ENCODE measurements at regions not wholly inside any gene's neighbourhood (a gene's known extent, or its start where the extent isn't known, plus 50 kb on each side); places are given as distances from the start of the nearest gene placed in this dataset.

- Mint-ChIP-seq H3K27me3 (peaks cover 46% of the 10 kb centered on the region), H3K4me1 (ENCODE audit: low read depth) (no peaks in the 10 kb centered on the region), H3K27ac (no peak overlapping the region), H3K9me3 (no peaks in the 10 kb centered on the region), H3K4me3 (no peak overlapping the region), H3K36me3 (ENCODE audit: low read depth) (no peaks in the 10 kb centered on the region)
Observed at GRCh38 chr20:62575976-62576722, 66.2 kb upstream of the SLCO4A1 start.

DNA sequence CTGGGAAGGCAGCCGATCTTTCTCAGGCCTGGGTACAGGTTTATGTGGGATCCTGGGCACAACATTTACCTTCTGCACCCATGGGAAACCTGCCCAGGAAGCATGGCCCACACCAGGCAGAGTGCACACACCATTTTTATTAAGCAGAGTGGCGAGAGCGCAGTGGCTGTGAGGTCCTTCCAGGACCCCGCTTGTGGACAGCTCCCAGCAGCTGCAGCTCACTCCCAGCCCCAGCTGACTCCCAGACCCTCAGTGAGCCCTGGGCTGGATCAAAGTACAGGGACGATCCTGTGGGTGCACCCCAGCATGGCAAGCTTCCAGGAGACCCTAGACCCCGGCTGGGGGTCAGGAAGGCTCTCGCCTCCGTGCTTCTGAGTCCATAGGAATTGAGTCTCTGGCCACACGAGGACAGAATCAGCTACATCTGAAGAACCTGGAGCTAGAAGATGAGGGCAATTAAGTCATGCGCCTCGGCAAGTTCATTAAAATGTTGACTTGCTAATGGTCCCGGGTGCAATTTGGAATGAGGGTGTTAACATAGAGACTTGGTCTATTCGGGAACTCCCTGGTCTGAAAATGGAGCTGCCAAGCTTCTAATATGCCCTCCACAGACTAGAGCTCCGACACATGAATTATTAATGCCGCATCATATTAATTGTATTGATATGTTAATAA, 65.4 kb upstream of the SLCO4A1 start:
- H3K9me3 Mint-ChIP-seq = no peaks in the 10 kb centered on the region
- H3K36me3 Mint-ChIP-seq (ENCODE audit: low read depth) = no peaks in the 10 kb centered on the region
- H3K4me1 Mint-ChIP-seq (ENCODE audit: low read depth) = no peaks in the 10 kb centered on the region
- H3K4me3 Mint-ChIP-seq = no peak overlapping the region
- H3K27ac Mint-ChIP-seq = no peak overlapping the region
- H3K27me3 Mint-ChIP-seq = peaks cover 51% of the 10 kb centered on the region

GRCh38 chr20:62577490-62577836, 64.8 kb upstream of the SLCO4A1 start:
- H3K4me1 Mint-ChIP-seq (ENCODE audit: low read depth) = no peaks in the 10 kb centered on the region
- H3K9me3 Mint-ChIP-seq = no peaks in the 10 kb centered on the region
- H3K27ac Mint-ChIP-seq = no peak overlapping the region
- H3K27me3 Mint-ChIP-seq = peaks cover 51% of the 10 kb centered on the region
- no peak overlapping the region for H3K4me3 Mint-ChIP-seq
- no peaks in the 10 kb centered on the region for H3K36me3 Mint-ChIP-seq (ENCODE audit: low read depth)

DNA sequence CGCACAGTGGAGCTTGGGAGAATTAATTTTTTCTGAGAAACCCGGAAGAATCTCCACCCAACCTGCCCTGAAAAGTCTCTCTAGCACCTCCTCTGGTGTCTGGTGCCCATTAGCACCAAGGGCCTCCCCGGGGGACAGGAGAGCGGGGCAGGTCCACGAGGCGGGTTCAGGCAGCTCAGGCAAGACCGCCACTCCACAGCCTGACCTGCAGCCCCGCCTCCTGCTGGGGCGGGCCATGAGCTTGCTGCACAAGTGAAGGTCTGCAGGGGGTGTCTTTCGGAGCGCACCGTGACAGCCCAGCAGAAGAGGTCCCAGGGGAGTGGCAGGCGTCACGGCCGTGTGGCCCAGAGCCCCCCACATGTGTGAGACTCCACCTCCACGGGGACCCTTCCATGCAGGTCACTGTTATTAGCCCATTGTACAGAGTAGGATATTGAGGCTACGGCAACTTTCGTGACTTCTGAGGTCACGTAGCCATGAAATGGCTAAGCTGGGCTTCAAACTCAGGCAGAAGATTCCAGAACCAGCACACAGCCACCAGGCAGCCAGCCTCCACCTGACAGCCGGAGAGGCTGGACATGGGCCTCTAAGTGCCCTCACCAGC, 63.9 kb upstream of the SLCO4A1 start:
- H3K9me3 Mint-ChIP-seq = no peaks in the 10 kb centered on the region
- H3K36me3 Mint-ChIP-seq (ENCODE audit: low read depth) = no peaks in the 10 kb centered on the region
- H3K27ac Mint-ChIP-seq = no peak overlapping the region
- H3K4me3 Mint-ChIP-seq = no peak overlapping the region
- H3K27me3 Mint-ChIP-seq = peaks cover 53% of the 10 kb centered on the region
- no peaks in the 10 kb centered on the region for H3K4me1 Mint-ChIP-seq (ENCODE audit: low read depth)

DNA sequence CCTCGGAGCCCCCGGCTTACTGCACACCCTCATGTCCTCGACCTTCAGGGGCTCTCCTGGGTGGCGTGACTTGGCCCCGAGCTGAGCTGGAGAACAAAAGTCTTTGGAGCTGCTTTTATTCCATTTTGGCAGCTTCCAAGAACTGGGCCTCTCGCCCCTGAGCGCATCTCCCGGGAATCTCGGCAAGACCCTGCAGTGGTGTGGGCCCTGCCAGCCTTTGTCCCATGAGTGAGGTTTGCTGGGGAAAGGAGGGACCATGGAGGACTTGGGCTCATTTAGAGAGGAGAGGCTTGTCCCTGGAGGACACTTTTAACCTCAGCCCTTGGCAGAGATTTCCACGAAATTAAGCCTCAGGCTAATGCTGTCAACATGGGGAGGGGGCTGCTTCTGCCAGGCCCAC, 62.3 kb upstream of the SLCO4A1 start:
- H3K4me1 Mint-ChIP-seq (ENCODE audit: low read depth) = no peaks in the 10 kb centered on the region
- H3K27me3 Mint-ChIP-seq = peaks cover 52% of the 10 kb centered on the region
- H3K27ac Mint-ChIP-seq = no peak overlapping the region
- no peak overlapping the region for H3K4me3 Mint-ChIP-seq
- H3K36me3 Mint-ChIP-seq (ENCODE audit: low read depth) = no peaks in the 10 kb centered on the region
- H3K9me3 Mint-ChIP-seq = no peaks in the 10 kb centered on the region

- H3K27me3 Mint-ChIP-seq = peaks cover 56% of the 10 kb centered on the region
- no peaks in the 10 kb centered on the region for H3K36me3 Mint-ChIP-seq (ENCODE audit: low read depth)
- no peaks in the 10 kb centered on the region for H3K4me1 Mint-ChIP-seq (ENCODE audit: low read depth)
- H3K27ac Mint-ChIP-seq = no peak overlapping the region
- H3K4me3 Mint-ChIP-seq = no peak overlapping the region
- no peaks in the 10 kb centered on the region for H3K9me3 Mint-ChIP-seq
Observed at GRCh38 chr20:62580733-62581132, 61.6 kb upstream of the SLCO4A1 start.

- no peak overlapping the region for H3K4me3 Mint-ChIP-seq
- H3K9me3 Mint-ChIP-seq = no peaks in the 10 kb centered on the region
- H3K27ac Mint-ChIP-seq = no peak overlapping the region
- no peaks in the 10 kb centered on the region for H3K36me3 Mint-ChIP-seq (ENCODE audit: low read depth)
- H3K4me1 Mint-ChIP-seq (ENCODE audit: low read depth) = no peaks in the 10 kb centered on the region
- peaks cover 56% of the 10 kb centered on the region for H3K27me3 Mint-ChIP-seq
Observed at GRCh38 chr20:62581308-62581707, 61.0 kb upstream of the SLCO4A1 start.

- H3K36me3 Mint-ChIP-seq (ENCODE audit: low read depth) = no peaks in the 10 kb centered on the region
- H3K4me1 Mint-ChIP-seq (ENCODE audit: low read depth) = no peaks in the 10 kb centered on the region
- no peak overlapping the region for H3K27ac Mint-ChIP-seq
- peaks cover 53% of the 10 kb centered on the region for H3K27me3 Mint-ChIP-seq
- no peaks in the 10 kb centered on the region for H3K9me3 Mint-ChIP-seq
- no peak overlapping the region for H3K4me3 Mint-ChIP-seq
Observed at GRCh38 chr20:62581806-62582205, 60.5 kb upstream of the SLCO4A1 start.

GRCh38 chr20:62583424-62583920, 58.8 kb upstream of the SLCO4A1 start:
- H3K4me1 Mint-ChIP-seq (ENCODE audit: low read depth) = no peaks in the 10 kb centered on the region
- H3K9me3 Mint-ChIP-seq = no peaks in the 10 kb centered on the region
- no peaks in the 10 kb centered on the region for H3K36me3 Mint-ChIP-seq (ENCODE audit: low read depth)
- no peak overlapping the region for H3K4me3 Mint-ChIP-seq
- H3K27me3 Mint-ChIP-seq = peaks cover 46% of the 10 kb centered on the region
- no peak overlapping the region for H3K27ac Mint-ChIP-seq

DNA sequence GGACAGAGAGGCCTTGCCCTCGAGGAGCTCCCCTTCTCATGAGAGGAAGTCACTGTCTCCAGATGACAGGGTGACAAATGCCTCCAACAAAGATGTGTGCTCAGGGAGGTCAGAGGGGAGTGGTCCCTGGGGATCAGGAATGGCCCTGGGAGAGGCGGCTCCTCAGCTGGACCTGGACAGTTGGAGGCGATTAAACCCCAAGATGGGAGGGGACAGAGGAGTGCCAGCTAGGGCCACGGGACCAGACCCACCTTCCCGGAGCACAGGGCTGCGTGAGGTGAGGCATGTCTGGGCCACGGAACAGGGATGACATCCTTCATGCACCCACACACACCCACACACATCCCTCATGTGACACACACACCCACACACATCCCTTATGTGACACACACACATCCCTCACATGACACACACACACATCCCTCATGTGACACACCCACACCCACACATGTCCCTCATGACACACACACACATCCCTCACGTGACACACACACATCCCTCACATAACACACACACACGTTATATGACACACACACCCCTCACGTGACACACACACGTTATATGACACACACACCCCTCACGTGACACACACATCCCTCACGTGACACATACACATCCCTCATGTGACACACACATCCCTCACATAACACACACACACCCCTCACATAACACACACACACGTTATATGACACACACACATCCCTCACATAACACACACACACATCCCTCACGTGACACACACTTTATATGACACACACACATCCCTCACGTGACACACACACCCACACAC, 57.4 kb upstream of the SLCO4A1 start:
- Mint-ChIP-seq H3K27me3 (peaks cover 32% of the 10 kb centered on the region), H3K27ac (peak overlapping the region; percentile 49), H3K36me3 (ENCODE audit: low read depth) (no peaks in the 10 kb centered on the region), H3K9me3 (no peaks in the 10 kb centered on the region), H3K4me3 (peak overlapping the region; percentile 44), H3K4me1 (ENCODE audit: low read depth) (no peaks in the 10 kb centered on the region)

DNA sequence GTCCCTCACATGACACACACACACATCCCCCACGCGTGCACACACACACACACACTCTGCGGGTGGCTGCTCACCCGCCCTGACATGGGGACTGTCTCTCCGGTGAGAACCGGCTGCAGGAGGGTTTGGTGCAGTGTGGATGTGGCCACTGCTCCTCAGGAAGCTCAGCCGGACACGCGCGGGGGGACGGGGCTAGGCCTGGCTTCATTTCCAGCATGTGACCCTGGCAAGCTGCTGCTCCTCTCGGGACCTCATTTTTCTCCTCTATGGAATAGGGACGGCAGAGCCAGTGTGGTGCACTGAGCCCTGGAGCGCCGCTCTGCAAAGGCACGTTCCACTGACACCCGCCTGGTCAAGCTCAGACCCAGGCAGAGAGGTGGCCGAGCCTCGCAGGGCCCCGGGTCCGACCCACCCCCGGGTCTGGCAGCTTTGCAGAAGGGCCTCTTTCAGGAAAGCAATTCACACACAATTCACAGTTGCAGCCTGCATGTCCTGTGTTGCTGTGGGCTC, 56.8 kb upstream of the SLCO4A1 start:
- no peaks in the 10 kb centered on the region for H3K4me1 Mint-ChIP-seq (ENCODE audit: low read depth)
- peak overlapping the region; percentile 44 for H3K4me3 Mint-ChIP-seq
- no peaks in the 10 kb centered on the region for H3K36me3 Mint-ChIP-seq (ENCODE audit: low read depth)
- peaks cover 27% of the 10 kb centered on the region for H3K27me3 Mint-ChIP-seq
- peak overlapping the region; percentile 49 for H3K27ac Mint-ChIP-seq
- no peaks in the 10 kb centered on the region for H3K9me3 Mint-ChIP-seq

DNA sequence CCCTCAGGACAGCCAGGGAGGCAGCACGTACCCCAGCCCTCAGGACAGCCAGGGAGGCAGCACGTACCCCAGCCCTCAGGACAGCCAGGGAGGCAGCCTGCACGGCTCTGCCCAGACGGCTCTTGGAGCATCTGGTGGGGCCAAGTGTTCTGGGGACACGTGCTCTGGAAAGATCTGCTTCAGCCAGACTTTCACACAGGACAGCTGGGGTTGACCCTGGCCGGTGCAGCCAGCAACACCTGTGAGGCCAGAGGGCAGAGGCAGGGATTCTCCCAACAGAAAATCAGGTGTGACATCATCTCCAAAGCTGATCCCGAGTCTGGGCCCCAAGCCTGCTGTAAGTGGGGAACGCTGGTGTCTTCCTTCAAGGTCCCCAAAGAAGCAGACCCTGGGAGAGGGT, 55.5 kb upstream of the SLCO4A1 start:
- no peaks in the 10 kb centered on the region for H3K4me1 Mint-ChIP-seq (ENCODE audit: low read depth)
- H3K27me3 Mint-ChIP-seq = peaks cover 23% of the 10 kb centered on the region
- H3K27ac Mint-ChIP-seq = no peak overlapping the region
- no peak overlapping the region for H3K4me3 Mint-ChIP-seq
- no peaks in the 10 kb centered on the region for H3K9me3 Mint-ChIP-seq
- no peaks in the 10 kb centered on the region for H3K36me3 Mint-ChIP-seq (ENCODE audit: low read depth)

DNA sequence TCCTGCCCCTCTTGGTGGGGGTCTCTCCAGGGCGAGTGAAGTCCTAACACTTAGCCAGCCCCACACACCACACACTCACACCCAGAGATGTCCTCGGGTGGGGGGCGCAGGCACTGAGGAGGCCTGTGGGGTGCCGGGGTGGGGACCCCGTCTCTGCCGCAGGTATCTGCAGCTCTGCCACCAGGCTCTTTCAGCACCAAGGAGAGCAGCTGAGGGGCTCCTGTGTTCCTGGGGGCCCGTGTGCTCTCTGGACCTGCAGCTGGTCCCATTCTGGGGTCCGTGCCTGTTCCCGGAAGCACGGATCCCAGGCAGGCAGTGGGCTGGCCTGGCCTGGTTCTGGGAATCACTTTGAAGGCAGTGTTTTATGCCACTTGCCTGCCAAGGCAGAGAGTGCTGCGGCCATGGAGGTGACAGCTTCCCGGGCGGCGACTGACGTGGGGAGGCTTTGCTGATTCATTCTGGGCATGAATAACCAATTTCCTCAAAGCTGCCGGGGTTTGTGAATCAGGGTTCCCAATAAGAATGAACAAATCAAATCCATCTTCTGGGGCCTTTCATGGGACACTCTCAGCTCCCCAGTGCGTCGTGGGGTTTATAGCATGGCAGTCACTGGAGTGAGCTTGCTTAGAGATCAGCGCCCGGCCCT, 54.4 kb upstream of the SLCO4A1 start:
- H3K27me3 Mint-ChIP-seq = peaks cover 24% of the 10 kb centered on the region
- H3K9me3 Mint-ChIP-seq = no peaks in the 10 kb centered on the region
- H3K4me1 Mint-ChIP-seq (ENCODE audit: low read depth) = no peaks in the 10 kb centered on the region
- no peak overlapping the region for H3K4me3 Mint-ChIP-seq
- H3K36me3 Mint-ChIP-seq (ENCODE audit: low read depth) = no peaks in the 10 kb centered on the region
- H3K27ac Mint-ChIP-seq = no peak overlapping the region

DNA sequence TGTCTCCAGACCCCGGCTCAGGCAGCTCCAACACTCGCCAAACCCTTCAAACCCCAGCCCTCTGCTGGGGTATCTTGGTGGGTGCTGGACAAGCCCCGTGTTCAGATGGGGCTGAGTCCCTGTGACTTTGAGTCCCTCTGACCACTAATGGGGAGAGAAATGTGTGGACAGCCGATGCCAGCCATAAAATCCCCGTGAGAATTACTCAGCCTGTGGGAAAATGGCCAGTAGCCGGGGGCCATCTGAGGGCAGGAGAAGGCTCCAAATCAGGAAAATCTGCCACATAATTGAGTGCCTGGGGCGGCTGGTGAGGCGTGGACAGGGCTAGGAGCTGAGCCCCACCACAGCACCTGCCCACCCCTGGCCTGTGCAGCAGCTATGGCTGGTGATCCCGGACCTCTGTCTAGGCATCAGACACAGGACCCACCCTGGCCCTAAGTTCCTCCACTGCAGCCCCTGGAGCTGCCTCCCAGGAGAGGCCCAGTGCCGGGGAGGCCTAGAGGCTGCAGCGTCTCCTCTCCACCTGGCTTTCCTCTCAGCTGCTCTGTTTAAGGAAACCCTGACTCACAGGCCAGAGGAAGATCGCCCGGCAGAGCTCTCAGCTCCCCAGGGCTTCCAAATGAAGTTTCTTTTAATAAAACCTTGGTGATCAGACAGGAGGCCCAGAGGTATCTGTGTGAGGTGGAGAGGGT, 53.7 kb upstream of the SLCO4A1 start:
- Mint-ChIP-seq H3K27ac (no peak overlapping the region), H3K9me3 (no peaks in the 10 kb centered on the region), H3K4me3 (no peak overlapping the region), H3K4me1 (ENCODE audit: low read depth) (no peaks in the 10 kb centered on the region), H3K36me3 (ENCODE audit: low read depth) (no peaks in the 10 kb centered on the region), H3K27me3 (peaks cover 18% of the 10 kb centered on the region)
